ENCODE measurements at regions not wholly inside any gene's neighbourhood (a gene's known extent, or its start where the extent isn't known, plus 50 kb on each side); places are given as distances from the start of the nearest gene placed in this dataset.

DNA sequence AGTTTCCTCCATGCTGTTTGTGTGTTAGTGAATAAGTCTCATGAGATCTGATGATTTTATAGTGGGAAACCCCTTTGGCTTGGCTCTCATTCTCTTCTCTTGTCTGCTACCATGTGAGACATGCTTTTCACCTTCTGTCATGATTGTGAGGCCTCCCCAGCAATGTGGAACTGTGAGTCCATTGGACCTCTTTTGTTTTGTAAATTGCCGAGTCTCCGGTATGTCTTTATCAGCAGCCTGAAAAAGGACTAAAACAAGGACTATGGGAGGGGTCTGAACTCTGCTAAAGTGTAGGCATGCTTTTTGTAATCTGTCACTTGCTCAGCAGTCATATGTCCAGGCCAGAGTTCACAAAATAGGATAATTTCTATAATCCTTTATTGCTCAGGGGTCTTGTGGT lies 164.0 kb upstream of the SNX7 start:
- Histone ChIP-seq H3K4me1 (replicated peaks in 1 of 2) (no peaks in the 10 kb centered on the region), H3K36me3 (replicated peaks in 1 of 2) (no peaks in the 10 kb centered on the region), H3K27me3 (no peaks in the 10 kb centered on the region), H3K27ac (no peak overlapping the region), H3K4me3 (no peak overlapping the region), H3K9me3 (replicated peaks in 1 of 3) (no peaks in the 10 kb centered on the region)
- intact Hi-C loops (cut with DNase I): no loop called here
- TF ChIP-seq POLR2A (IDR thresholded peaks at IDR 0.05): no peak
- TF ChIP-seq, protein P1, sequence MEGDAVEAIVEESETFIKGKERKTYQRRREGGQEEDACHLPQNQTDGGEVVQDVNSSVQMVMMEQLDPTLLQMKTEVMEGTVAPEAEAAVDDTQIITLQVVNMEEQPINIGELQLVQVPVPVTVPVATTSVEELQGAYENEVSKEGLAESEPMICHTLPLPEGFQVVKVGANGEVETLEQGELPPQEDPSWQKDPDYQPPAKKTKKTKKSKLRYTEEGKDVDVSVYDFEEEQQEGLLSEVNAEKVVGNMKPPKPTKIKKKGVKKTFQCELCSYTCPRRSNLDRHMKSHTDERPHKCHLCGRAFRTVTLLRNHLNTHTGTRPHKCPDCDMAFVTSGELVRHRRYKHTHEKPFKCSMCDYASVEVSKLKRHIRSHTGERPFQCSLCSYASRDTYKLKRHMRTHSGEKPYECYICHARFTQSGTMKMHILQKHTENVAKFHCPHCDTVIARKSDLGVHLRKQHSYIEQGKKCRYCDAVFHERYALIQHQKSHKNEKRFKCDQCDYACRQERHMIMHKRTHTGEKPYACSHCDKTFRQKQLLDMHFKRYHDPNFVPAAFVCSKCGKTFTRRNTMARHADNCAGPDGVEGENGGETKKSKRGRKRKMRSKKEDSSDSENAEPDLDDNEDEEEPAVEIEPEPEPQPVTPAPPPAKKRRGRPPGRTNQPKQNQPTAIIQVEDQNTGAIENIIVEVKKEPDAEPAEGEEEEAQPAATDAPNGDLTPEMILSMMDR (IDR thresholded peaks at IDR 0.05): no peak
- no peak for DNase-seq
- WGBS, 4 donors: 83 to 97% (median 84%) methylated on average over 2 of the region's 2 CpGs

DNA sequence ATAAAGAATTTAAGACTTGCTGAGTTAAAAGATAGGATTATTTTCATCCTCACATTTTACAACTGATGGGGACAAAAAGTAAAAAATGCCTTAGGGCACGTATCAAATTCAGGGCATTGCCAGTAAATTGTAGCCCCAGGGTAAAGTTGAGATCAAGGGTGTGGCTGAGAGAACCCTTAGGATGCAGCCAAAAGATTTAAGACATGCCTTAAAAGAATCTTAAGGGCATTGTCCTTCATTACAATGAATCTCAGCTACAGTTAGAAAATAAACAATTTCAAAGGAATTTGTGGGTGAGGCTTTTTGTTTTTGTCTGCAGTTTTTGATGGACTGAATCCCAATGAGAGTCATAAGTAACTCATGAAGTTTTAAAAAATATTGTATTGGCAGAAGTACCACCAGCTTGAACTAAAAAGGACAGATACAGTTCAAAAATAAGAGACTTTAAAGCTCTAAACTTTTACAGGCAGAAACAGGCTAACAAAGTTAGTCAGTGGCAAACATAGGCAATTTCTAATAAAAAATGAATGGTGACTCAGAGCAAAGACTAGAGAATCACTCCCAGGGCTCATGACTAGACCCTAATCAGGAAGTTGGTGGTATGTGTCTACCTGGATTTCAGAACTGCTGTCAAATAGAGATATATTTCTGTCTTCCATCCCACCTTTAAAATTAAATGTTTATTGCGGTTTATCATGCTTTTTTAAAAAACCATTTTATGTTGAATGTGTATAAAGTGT lies 165.1 kb upstream of the SNX7 start:
- Histone ChIP-seq H3K27ac (no peak overlapping the region), H3K4me3 (no peak overlapping the region), H3K27me3 (no peaks in the 10 kb centered on the region), H3K4me1 (replicated peaks in 1 of 2) (no peaks in the 10 kb centered on the region), H3K36me3 (replicated peaks in 1 of 2) (no peaks in the 10 kb centered on the region), H3K9me3 (replicated peaks in 1 of 3) (no peaks in the 10 kb centered on the region)
- intact Hi-C loops (cut with DNase I): no loop called here
- no peak for DNase-seq
- TF ChIP-seq, protein P1 (IDR thresholded peaks at IDR 0.05): no peak
- TF ChIP-seq POLR2A (IDR thresholded peaks at IDR 0.05): no peak
- WGBS, 4 donors: 68 to 77% (median 73%) methylated on average over 2 of the region's 2 CpGs

DNA sequence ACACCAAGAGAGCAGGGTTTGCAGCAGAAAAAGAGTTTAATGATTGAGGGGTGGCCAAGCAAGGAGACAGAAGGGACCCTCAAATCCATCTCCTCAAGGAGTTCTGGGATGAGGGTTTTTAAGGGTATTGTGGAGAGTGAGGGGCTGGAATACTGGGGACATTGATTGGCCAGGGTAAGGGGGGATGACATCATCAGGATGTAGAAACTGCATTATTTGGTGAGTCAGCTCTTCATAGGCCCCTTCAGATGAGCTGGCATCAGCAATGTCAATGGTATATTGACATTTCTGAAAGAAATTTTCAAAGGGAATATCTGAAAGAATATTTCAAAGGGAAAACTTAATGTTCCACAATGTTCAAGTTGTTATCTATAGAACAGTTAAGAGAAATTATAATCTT lies 168.1 kb upstream of the SNX7 start:
- Histone ChIP-seq H3K27ac (no peak overlapping the region), H3K4me1 (replicated peaks in 1 of 2) (no peaks in the 10 kb centered on the region), H3K27me3 (no peaks in the 10 kb centered on the region), H3K36me3 (replicated peaks in 1 of 2) (no peaks in the 10 kb centered on the region), H3K9me3 (replicated peaks in 1 of 3) (no peaks in the 10 kb centered on the region), H3K4me3 (no peak overlapping the region)
- intact Hi-C loops (cut with DNase I): no loop called here
- TF ChIP-seq POLR2A (IDR thresholded peaks at IDR 0.05): no peak
- TF ChIP-seq, protein P1 (IDR thresholded peaks at IDR 0.05): no peak
- DNase-seq: no peak

DNA sequence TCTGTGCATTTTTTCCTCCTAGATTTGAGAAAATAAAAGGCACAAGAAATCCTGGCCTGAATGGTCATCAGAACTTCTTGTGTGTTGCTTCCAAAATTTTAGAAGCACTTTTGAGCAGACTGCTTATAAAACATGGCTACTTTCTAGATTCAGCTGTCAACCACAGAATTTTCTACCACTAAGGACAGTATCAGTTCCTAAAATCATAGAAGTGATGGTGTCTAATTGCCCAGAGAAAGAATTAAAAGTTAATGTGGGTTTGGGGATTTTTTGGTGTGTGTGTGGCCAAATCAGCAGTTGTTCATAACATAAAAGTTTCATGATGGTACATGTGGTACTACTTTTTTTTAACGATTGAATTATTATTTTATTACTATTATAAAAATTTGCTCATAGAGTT lies 171.4 kb upstream of the SNX7 start:
- no peaks in the 10 kb centered on the region for H3K9me3 ChIP-seq (replicated peaks in 1 of 3)

More for the DNA sequence above, 171.4 kb upstream of the SNX7 start:
- no peaks in the 10 kb centered on the region for H3K27me3 ChIP-seq
- no peak overlapping the region for H3K27ac ChIP-seq
- H3K4me1 ChIP-seq (replicated peaks in 1 of 2): no peaks in the 10 kb centered on the region
- intact Hi-C loops (cut with DNase I): no loop called here
- no peak for TF ChIP-seq POLR2A (IDR thresholded peaks at IDR 0.05)
- TF ChIP-seq, protein P1 (IDR thresholded peaks at IDR 0.05): no peak
- no peak overlapping the region for H3K4me3 ChIP-seq
- 74 to 86% (median 82%) methylated on average over 1 of the region's 1 CpG for WGBS, 4 donors
- no peak for DNase-seq
- H3K36me3 ChIP-seq (replicated peaks in 1 of 2): no peaks in the 10 kb centered on the region

Data from adrenal gland (tissue), 9 donors.